ENCODE measurements at regions not wholly inside any gene's neighbourhood (a gene's known extent, or its start where the extent isn't known, plus 50 kb on each side); places are given as distances from the start of the nearest gene placed in this dataset.

DNA sequence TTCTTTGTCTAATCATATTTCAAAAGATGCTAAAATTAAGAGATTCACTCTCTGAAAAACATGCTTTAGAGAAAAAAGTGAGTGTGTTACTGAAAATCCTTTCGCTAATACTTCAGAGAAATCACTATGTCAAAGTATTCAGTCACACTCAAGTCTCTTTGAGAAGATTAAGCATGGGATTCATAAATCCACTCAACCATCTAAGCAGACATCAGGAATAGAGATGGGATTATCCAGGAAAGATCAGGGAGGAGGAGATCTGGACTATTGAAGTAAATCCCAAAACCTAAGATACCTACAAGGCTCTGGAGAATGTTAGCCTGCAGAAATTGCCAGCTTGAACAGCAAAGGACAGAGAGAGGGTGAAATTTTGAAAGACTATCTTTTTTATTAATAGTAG, 317.2 kb upstream of the ACO1 start:
- TF ChIP-seq EZH2 (IDR thresholded peaks at IDR 0.05; ENCODE audit: borderline replicate concordance, control insufficient read depth, low read depth, low read length) = no peak
- TF ChIP-seq CEBPB (IDR thresholded peaks at IDR 0.05; ENCODE audit: borderline replicate concordance in 1 of 2, low read depth in 2 of 2, low read length in 2 of 2) = no peak
- TF ChIP-seq, protein P1, sequence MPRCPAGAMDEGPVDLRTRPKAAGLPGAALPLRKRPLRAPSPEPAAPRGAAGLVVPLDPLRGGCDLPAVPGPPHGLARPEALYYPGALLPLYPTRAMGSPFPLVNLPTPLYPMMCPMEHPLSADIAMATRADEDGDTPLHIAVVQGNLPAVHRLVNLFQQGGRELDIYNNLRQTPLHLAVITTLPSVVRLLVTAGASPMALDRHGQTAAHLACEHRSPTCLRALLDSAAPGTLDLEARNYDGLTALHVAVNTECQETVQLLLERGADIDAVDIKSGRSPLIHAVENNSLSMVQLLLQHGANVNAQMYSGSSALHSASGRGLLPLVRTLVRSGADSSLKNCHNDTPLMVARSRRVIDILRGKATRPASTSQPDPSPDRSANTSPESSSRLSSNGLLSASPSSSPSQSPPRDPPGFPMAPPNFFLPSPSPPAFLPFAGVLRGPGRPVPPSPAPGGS (IDR thresholded peaks at IDR 0.05; ENCODE audit: borderline replicate concordance, insufficient read depth, low read depth, low read length, poor library complexity, severe bottlenecking) = no peak
- no peak for TF ChIP-seq BHLHE40 (IDR thresholded peaks at IDR 0.05; ENCODE audit: borderline replicate concordance in 1 of 2, low read depth in 2 of 2, low read length in 1 of 2)
- TF ChIP-seq MYC (IDR thresholded peaks at IDR 0.05; ENCODE audit: insufficient read depth, insufficient read length, insufficient replicate concordance, low read length, severe bottlenecking) = no peak
- TF ChIP-seq MAX (IDR thresholded peaks at IDR 0.05; ENCODE audit: low read depth, low read length) = no peak
- TF ChIP-seq, protein P2, sequence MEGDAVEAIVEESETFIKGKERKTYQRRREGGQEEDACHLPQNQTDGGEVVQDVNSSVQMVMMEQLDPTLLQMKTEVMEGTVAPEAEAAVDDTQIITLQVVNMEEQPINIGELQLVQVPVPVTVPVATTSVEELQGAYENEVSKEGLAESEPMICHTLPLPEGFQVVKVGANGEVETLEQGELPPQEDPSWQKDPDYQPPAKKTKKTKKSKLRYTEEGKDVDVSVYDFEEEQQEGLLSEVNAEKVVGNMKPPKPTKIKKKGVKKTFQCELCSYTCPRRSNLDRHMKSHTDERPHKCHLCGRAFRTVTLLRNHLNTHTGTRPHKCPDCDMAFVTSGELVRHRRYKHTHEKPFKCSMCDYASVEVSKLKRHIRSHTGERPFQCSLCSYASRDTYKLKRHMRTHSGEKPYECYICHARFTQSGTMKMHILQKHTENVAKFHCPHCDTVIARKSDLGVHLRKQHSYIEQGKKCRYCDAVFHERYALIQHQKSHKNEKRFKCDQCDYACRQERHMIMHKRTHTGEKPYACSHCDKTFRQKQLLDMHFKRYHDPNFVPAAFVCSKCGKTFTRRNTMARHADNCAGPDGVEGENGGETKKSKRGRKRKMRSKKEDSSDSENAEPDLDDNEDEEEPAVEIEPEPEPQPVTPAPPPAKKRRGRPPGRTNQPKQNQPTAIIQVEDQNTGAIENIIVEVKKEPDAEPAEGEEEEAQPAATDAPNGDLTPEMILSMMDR (IDR thresholded peaks at IDR 0.05 in 2 of 3, conservative IDR thresholded peaks at IDR 0.05 in 1 of 3; ENCODE audit: control insufficient read depth in 2 of 3, extremely low read depth in 1 of 3, insufficient read depth in 1 of 3, low read depth in 3 of 3, low read length in 3 of 3) = no peak
